22Rv1 (cell line): ENCODE measurements at regions not wholly inside any gene's neighbourhood (a gene's known extent, or its start where the extent isn't known, plus 50 kb on each side); places are given as distances from the start of the nearest gene placed in this dataset.

Experiments
- H3K27ac ChIP-seq: fragments of 450-650 bp; 2 replicates; pipeline ENCODE4 v1.5.1; 2017
- ZFX ChIP-seq: fragments of 450-650 bp; IDR thresholded peaks from 2 replicates; pipeline ENCODE4 v1.6.1; 2017; ENCODE audit warnings: antibody characterized with exemption, borderline replicate concordance
- TF ChIP-seq, protein P1 (sequence below): fragments of 450-650 bp; IDR thresholded peaks from 2 replicates; pipeline ENCODE4 v1.5.1; 2017; ENCODE audit warnings: mild to moderate bottlenecking

DNA sequence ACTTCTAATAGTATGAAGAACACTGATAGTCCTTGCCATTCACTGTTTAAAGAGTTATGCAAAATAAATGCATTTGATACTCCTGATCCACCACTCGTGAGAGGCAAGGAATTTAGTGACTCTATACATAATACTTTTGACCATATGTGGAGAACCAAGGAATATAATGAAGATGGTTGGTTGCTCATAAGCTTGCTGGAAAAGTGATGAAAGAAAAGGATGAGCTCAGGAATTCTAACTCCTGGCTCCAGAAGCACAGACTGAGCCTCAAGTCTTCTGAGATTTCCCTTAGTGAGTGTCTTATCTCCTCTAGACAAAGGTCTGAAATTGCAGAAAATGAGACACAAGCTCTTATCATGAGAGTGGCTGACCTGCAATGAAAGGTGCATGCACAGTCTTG lies 57.1 kb upstream of the KRAS start:
- no peak for TF ChIP-seq ZFX
- TF ChIP-seq, protein P1, sequence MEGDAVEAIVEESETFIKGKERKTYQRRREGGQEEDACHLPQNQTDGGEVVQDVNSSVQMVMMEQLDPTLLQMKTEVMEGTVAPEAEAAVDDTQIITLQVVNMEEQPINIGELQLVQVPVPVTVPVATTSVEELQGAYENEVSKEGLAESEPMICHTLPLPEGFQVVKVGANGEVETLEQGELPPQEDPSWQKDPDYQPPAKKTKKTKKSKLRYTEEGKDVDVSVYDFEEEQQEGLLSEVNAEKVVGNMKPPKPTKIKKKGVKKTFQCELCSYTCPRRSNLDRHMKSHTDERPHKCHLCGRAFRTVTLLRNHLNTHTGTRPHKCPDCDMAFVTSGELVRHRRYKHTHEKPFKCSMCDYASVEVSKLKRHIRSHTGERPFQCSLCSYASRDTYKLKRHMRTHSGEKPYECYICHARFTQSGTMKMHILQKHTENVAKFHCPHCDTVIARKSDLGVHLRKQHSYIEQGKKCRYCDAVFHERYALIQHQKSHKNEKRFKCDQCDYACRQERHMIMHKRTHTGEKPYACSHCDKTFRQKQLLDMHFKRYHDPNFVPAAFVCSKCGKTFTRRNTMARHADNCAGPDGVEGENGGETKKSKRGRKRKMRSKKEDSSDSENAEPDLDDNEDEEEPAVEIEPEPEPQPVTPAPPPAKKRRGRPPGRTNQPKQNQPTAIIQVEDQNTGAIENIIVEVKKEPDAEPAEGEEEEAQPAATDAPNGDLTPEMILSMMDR, result no peak
- no peak overlapping the region for H3K27ac ChIP-seq

DNA sequence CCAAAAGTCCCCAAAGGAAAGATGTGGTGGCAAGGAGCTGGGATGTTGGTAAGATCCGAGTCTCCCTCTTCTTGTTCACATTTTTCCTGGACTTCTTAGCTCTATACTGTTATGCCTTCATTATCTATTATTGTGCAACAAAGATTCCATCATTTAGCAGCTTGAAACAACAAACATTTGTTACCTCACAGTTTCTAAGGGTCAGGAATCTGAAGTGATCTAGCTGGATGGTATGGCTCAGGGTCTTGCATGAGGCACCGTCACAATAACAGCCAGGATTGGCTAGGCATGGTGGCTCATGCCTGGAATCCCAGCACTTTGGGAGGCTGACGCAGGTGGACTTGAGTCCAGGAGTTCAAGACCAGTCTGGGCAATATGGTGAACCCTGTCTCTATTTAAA lies 51.1 kb upstream of the KRAS start:
- no peak overlapping the region for H3K27ac ChIP-seq
- TF ChIP-seq, protein P1, result no peak
- TF ChIP-seq ZFX, result no peak
